Hematopoietic multipotent progenitor cell treated with erythropoietin and hydrocortisone succinate and interleukin-3 and kit ligand, for 6 days (in vitro differentiated cells): ENCODE measurements at regions not wholly inside any gene's neighbourhood (a gene's known extent, or its start where the extent isn't known, plus 50 kb on each side); places are given as distances from the start of the nearest gene placed in this dataset.
"Not testable (repeated sequence)": the region's sequence is repeated elsewhere in the genome, so short reads cannot be mapped to it uniquely, and the experiment has no call there.

ENCODE experiments used
- DNase-seq: peaks from one replicate; pipeline ENCODE4 v3.0.0-alpha.2; 2015

DNA sequence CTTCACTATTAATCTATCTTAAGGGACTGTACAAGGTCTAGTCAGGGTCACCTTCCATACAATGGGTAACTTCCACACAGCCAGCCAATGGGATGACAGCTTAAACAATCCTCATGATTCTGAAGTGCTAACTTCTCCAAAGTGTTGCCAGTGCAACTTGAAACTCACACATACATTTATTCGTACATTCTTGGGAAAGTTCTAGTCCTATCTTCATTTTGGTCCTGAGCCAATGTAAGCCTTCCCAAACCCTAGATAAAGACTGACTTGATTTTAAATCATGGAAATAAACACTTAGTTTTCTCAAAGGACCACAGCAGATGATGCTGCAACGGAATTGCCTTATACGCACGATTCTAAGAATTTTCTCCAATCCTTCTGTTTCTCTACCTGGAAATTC is 117.5 kb upstream of the COL1A2 start:
- no peak for DNase-seq

DNA sequence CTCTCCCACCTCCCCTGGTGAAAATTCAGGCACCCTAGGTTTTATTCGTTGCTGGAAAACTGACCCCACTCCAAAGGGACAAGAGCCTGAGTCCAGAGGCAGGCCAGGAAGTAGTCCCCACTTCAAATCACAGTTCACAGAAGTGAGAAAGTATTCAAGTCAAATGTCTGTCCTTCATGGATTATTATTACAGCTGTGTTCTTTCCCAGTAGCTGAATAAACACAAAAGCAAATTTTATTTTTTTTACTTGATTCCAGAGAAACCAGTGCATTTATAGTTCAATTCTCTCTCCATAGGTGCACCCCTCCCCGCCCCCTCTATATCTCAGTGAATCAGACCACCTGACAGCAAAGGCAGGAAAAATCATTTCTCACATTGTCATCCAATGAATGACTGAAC is 113.8 kb upstream of the COL1A2 start:
- no peak for DNase-seq

DNA sequence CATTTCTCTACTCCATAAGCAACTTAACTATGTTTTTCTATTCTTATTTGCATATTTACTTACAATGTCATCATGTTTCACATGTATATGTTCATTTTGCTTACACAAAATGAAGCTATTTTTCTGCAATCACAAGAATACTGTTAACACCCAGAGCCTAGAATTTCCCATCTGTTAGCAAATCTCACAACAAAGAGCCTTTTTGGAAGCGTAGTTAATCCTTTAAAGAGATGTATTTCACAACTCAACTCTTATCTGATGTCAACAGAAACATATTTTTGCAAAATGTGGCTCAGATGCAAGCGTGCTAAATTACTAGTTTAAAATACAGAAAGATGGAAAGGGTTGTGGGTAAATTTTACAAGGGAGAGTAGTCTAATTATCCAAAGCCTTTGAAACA is 110.6 kb upstream of the COL1A2 start:
- DNase-seq = no peak

DNA sequence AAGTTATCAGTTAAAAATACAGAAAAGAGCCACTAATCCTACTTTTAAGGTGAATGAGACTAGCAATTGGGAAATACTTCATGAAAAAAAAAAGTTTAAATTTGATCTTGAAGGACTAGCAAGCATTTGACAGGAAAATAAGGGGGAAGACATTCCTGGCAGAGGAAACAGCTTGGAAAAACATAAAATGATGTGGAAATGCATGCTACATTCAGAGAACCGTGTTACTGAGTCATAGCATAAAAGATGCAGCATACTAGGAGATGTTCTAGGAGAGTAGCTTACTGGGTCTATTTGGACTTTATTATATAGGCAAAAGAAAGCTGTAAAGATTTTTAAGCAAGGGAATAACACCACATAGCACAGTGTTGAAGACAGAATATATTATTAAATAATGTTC is 108.6 kb upstream of the COL1A2 start:
- no peak for DNase-seq

- no peak for DNase-seq
Measured at GRCh38 chr7:94288096-94288495, 106.6 kb upstream of the COL1A2 start.

DNA sequence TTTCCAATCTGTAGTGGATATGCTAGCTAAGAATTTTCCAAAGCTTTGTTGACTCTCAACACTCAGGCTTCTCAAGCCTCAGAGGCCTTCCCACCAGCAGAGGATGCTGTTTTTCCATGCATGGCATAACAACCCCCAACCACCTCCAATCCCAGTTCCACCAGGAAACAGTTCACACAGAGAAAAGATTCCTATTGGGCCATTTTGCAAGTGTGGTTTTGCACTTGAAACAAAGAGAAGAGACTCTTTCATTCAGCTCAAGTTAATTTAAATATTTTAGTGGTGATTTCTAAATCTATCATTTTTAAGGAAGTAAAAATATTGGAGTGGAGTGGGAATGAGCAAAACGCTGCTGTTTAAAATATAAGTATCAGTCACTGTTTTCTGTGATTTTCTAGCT is 105.6 kb upstream of the COL1A2 start:
- DNase-seq = no peak

DNA sequence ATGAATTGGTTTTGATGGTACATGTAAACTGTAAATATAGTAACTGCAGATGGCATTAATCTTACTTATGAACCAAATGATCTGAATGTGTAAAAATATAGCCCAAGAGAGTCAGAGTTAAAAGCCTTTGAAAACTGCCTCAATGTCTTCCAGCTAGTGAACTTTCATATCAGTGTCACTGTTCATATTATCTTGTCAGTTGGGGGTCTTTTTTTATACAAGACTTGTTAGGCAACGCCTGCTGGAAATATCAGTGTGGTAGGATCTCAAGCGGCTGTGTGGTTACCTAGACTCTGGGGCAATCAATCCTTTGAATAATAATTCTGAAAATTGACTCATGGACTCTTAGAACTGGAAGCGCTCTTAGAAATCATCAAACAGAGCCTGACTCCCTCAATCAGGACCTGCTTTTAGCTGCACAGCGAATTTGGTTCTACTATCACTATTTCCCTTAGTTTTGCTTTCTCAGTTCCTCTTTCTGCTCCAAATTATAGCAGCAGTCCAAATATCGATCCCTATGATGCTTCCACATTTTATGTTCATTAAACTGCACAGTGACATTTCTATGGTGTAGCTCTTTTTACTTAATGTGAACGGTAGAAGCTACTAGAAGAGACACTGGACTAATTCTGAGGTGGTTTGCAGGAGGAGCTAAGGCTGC is 100.1 kb upstream of the COL1A2 start:
- DNase-seq = no peak

DNA sequence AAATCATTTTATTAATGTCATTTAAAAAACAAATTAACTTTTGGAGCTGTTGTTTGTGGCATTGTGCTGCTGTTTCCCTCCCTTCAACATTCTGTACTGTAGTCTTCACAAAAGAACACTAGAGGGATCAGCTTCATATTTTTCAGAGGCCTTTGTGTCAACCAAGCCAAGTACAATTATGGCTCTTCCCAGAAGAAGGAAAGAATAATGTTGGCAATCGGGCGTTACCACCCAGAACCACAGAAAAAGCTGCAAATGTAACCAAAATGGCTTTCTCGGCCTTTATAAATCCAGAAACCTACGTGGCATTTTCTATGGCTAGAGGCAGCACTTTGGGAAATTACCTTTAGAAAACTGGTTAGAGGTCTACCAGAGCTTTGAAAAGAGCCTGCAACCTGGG is 98.8 kb upstream of the COL1A2 start:
- no peak for DNase-seq

- DNase-seq = no peak
Measured at GRCh38 chr7:94296881-94297280, 97.8 kb upstream of the COL1A2 start.

- no peak for DNase-seq
Measured at GRCh38 chr7:94297397-94297838, 97.3 kb upstream of the COL1A2 start.

DNA sequence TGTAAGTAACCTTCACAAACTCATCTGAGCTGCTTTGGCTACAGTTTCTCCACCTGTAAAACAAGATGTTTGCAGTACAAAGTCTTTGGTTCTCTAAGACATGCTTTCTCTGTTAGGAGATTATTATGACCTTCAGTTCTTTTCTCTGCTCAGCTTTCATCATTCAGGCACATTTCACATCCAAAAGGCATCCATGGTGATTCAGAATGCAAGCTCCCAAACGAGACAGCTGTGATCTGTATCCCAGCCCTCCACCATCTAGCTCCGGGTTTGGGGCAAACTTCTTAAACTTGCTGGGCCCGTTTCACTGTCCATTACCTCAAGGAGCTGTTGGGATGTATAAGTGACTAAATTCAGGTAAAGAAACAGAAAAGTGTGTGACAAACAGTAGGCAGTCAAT is 95.8 kb upstream of the COL1A2 start:
- DNase-seq = no peak

- DNase-seq = no peak
Measured at GRCh38 chr7:94300176-94300835, 94.4 kb upstream of the COL1A2 start.

- no peak for DNase-seq
Measured at GRCh38 chr7:94301024-94301586, 93.6 kb upstream of the COL1A2 start.

DNA sequence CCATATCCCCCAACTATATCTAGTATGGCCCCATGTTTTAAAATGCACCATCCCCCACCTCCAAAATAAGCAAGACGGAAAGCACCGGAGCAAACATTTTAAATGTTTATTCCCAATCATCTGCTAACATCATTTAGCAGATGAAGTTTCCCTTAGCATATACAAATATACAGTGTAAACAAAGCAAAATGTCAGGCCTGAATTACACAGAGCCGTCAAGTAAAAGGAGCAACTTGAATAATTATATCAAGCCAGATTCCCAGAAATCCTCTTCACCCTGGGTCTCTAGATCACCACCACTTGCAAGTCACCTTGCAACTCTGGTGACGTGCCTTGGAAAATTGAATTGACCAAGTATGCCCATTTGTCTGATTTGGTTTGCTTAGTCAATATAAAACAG is 91.6 kb upstream of the COL1A2 start:
- DNase-seq = no peak

GRCh38 chr7:94303695-94304094 is 91.0 kb upstream of the COL1A2 start:
- DNase-seq = no peak

- DNase-seq = no peak
Measured at GRCh38 chr7:94304878-94305277, 89.8 kb upstream of the COL1A2 start.

GRCh38 chr7:94305836-94306235 is 88.9 kb upstream of the COL1A2 start:
- no peak for DNase-seq

DNA sequence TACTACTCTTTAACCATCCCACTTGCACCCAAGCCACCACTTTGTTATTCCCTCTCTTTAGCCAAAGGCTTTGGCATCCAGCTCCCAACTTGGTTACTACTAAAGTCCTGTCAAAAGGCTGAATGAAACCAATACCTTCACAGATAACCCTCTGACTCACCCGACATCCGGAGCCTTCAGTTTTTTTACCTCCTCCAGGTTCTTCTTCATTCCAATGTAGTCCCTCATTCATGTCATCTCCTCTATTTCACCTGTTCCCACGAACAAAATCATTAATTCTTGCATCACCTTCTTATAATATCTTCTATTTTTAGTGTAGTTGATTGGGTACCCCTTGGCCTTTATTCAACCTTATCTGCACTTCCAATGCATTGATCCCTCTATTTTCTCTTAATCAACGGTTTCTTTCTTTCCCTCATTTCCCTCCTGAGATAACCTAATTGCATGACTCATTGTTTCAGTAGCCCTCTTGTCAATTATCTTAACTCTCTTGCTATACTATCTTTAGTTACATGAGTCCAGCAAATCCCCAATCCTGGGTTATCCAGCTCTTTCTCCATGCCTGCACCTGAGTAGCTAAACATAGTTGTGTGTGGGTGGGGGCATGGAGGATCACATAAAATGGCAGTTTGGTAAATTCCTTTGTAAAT is 87.2 kb upstream of the COL1A2 start:
- DNase-seq = no peak

- DNase-seq = no peak
Measured at GRCh38 chr7:94311515-94311914, 83.2 kb upstream of the COL1A2 start.

DNA sequence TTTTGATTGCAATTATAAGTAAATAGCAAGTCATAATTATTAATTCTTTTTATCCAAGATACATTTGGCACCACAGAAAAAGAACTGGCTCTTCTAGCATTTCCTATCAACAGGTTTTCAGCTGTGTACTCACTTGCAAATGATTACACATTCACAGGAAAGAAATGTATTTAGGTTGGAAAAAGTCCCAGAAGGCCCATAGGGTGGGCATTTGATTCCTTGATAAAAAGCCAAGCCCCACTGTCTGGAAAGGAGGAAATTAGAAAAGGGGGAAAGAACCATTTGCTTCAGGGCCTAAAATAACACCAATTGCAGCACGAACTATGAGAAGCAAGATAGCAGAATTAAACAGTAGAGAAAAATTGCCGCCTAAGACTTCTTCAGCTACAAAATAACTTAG is 80.8 kb upstream of the COL1A2 start:
- DNase-seq = no peak

DNA sequence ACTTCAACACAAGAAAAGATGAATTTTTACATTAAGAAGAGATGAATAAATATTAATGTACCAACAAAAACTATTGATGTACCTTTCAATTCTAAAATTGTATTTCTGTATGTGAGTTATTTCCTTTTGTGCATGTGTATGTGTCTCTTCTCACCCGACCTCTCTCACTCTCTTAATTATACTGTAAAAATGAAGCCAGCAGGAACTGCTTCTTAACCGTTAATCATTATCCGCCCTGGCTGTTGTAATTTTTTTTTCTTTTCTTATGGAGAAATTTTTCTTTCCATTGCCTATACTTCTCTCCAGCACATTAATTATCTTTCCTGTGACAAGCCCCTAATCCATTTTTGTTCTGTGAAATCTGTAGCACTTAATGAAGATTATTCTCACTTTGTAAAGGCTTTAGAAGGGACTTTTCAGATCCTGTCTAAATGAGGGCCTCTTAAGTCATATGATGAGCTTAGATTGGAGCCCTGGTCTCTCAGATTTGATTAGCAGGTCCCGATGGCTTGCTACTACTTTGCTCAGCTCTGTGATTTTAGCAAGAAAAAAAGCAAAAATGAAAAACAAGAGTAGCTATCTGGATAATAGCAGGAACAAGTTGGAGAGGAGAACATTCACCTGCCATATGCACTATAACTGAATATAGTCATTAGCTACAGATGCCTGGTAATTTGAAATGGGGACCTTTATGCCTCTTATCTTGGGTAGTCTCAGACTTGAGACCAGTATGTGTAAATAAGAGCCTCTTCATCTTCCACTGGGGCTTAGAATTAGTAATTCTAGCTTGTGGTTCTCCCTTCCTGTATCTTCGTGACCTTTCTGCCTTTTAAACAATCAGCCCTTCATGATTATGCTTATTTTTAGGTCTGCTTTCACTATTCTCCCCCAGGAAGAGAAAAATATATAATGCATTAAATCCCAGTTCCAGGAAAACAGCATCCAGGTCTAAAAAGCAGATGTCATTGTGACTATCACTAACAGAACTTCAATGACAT is 80.0 kb upstream of the COL1A2 start:
- DNase-seq = no peak

- DNase-seq = not testable (repeated sequence)
Measured at GRCh38 chr7:94321138-94321537, 73.6 kb upstream of the COL1A2 start.

DNA sequence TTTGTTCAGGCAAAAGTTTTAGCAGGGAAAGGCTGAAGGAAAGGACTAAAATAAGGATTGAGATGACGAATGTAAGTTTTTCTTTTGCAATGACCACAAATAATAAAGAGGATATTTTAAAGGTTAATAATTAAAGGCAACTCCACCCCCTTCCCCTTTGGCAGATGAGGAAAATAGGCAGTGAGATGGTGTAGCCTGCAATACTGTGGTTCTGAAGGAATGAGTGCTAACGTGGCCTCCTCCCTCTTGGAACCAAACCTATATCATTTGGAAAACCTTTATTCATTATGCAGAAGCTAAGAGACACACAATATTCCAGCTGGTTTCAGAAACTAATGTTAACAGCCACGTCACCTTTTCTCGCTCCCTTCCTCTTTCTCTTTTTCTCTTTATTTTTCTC is 70.9 kb upstream of the COL1A2 start:
- DNase-seq = no peak
